Embryonic facial prominence (tissue), 1 donor: ENCODE measurements at regions not wholly inside any gene's neighbourhood (a gene's known extent, or its start where the extent isn't known, plus 50 kb on each side); places are given as distances from the start of the nearest gene placed in this dataset.

Experiments used
- DNase-seq: peaks from one replicate; pipeline ENCODE4 v3.0.0-alpha.2; 2016; ENCODE audit errors: extremely low spot score

DNA sequence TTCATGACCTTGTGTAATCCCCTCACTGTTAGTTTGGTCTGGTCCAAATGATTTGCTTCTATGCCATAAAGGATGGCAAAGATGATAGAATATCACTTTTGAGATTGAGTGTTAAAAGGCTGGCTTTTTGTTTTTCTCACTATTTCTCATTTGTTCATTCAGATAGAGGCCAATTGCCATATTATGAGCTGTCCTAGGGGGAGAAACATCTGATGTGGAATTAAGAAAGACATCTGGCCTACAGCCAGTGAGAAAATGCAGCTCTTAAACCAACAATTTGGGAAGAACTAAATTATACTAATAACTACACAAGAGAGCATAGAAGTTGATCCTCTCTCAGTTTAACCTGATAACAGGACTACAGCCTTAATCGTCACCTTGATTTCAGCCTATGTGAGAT, 1668.6 kb downstream of the GRIK2 start:
- DNase-seq = no peak

GRCh38 chr6:103047567-103047966, 1654.1 kb downstream of the GRIK2 start:
- no peak for DNase-seq

- no peak for DNase-seq
Observed at GRCh38 chr6:103042336-103042735, 1648.8 kb downstream of the GRIK2 start.

- DNase-seq = no peak
Observed at GRCh38 chr6:103036846-103037245, 1643.3 kb downstream of the GRIK2 start.

DNA sequence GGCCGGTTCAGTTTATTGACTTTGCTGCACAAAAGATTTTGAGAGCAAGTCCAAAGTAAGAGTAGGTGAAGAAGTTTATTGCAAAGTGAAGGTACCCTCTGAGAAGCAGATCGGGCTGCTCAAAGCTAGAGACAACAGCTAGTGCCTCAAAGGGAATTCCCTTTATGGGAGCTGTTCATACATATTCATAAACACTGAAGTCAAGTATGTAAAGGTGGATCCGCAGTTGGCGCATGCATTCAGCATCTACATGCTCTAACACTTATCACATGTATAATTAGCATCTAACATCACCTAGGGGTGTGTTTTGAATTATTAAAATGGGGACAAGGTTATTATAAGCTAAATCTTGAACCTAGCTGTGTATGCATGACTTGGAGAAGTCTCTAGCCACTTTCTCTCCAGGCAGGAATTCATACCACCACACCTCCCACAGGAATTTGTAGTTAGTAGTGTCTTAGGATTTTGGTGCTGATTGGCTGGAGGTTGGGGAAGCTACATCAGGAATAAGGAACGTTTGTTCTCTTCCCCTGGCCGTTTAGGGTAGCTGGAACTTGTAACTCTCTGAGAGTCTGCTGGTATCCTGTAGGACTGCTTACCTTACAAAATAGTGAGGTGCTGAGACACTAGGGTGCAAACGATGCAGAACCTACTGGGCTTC, 1633.9 kb downstream of the GRIK2 start:
- DNase-seq = no peak

GRCh38 chr6:103018426-103018825, 1624.9 kb downstream of the GRIK2 start:
- no peak for DNase-seq

DNA sequence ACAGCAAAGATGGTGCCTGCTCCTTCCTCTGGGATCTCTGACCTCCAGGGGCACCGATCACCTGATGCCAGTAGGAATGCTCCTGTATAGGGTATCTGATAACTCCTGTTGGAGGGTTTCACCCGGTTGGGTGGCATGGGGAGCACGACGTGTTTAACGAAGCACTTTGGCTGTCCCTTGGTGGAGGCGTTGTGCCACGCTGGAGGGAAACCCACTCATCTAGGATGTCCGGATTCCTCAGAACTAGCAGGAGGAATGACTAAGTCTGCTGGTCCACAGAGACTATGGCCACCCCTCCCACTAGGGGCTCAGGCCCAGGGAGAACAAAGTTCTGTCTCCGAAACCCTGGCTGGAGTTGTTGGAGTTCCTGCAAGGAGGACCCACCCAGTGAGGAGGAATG, 1624.4 kb downstream of the GRIK2 start:
- no peak for DNase-seq

DNA sequence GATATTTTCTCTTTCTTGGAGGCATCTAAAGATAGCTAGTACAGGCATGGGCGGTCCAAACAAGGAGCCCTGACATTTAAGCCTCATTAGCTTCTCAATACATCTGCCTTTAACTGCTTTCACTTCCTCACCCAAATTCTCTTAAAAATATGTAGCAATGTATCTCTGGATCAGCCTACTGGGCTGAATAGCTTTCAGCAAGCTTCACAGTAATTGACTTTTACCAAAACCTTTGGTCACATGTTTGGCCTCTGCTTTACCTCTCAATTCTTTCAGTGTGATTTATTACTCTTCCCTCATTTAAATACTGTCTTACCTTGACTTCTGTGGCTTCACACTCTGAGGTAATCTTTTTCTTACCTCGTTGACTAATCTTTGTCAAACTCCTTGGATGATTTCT, 1618.1 kb downstream of the GRIK2 start:
- no peak for DNase-seq

GRCh38 chr6:103002282-103002681, 1608.8 kb downstream of the GRIK2 start:
- no peak for DNase-seq

GRCh38 chr6:103001724-103002123, 1608.2 kb downstream of the GRIK2 start:
- DNase-seq = no peak

GRCh38 chr6:103000688-103001087, 1607.2 kb downstream of the GRIK2 start:
- no peak for DNase-seq

- DNase-seq = no peak
Observed at GRCh38 chr6:102995491-102995890, 1602.0 kb downstream of the GRIK2 start.

DNA sequence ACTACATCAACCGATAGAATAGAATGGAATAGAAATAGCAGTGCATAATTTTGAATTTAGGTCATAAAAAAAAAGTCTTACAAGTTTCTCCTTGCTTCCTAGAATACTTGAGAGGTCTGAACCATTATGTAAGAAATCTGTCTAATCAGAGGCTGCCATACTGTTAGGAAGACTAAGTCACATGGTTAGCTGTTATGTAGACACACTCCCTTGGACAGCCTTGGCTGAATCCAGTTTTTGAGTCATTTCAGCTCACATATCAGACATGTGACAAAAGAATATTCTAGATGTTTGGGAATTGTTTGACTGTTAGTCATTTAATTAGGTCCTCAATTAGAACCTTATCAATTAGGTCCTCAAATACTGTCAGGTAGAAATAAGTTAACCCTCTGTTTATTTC, 1601.4 kb downstream of the GRIK2 start:
- DNase-seq = no peak

GRCh38 chr6:102986086-102986485, 1592.6 kb downstream of the GRIK2 start:
- DNase-seq = no peak

DNA sequence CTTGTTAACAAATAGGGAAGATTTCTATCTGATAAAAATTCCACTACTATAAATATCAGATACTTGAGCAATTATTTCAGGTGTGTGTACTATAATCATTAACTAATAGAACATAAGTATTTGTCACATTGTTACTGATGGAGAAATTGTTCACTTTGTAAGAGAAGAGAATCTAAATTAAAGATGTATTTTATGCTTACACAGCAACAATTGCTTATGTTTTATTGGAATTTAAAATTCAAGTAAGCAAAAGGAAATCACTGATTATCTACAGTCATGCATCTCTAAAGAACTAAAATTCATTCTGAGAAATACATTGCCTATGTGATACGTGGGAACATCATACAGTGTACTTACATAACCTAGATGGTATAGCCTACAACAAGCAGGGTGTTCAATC, 1590.8 kb downstream of the GRIK2 start:
- DNase-seq = no peak

DNA sequence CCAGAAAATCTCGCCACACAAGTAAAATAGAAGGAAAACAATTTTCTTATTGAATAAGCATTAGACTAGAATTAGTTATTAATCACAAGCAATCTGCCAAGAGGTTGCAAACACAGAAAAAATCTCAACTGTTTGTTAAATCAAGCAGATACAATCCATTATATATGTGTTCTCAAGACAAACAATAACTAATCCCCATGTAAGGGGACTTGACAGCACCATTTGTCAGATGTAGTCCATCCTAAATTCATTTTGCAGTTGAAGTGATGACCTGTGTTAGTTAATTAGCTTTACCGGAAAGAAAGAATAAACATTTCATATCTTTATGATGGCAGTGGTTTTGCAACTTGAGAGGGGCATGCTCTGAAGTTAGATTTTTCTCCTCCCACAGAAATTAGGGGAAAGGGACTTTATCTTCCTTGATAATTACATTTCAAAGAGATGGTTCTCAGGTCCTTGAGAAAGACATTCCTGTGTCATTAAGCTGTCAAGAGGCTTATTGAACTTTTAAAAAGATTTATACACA, 1588.0 kb downstream of the GRIK2 start:
- DNase-seq = no peak

DNA sequence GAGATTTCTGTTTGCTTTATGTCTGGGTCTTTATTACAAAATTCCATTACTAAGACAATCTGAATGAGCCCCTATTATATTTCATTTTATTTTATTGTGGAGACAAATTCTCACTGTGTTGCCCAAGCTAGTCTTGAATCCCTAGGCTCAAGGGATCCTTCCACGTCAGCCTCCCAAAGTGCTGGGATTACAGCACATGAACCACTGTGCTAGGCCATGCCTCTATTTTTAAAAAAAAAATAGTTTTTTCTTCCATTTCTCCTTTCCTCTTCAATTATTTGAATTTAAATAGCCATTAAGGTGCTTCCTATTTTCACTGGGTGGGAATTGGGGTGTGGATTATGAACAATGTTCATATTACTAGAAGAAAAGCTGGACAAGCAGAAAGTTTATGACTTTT, 1587.4 kb downstream of the GRIK2 start:
- no peak for DNase-seq

GRCh38 chr6:102961902-102962301, 1568.4 kb downstream of the GRIK2 start:
- DNase-seq = no peak

DNA sequence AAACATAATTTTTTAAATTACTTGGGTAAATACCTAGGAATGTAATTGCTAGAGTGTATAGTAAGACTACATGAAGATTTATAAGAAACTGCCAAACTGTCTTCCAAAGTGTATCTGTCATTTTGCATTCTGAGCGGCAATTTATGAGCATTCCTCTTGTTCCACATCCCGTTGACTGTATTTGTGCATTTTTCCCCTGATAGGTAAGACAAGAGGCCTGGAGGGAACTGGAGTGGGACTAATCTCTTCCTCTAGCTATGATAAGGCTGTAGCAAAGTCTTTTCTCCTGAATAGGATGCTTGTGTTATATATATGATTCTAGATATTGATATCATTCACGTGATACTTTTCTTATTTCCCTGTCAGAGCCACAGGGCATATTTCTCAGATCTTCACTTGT, 1557.5 kb downstream of the GRIK2 start:
- no peak for DNase-seq

DNA sequence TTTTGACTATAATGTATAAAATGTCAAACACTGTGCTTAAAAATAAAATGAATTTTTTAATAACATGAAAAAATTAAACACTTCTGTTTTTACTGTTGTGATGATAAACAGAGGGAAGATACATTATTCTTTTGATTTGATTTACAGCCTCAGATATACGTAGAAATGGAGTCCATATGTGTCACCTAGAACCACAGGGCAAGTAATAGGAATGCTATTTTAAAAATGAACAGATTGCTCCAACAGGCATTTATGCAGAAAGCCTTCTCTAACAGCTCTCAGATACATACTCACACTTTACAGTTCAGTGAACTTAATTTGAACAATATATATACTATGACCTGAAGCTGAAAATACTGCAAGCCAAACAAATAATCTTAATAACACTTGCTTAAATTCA, 1551.0 kb downstream of the GRIK2 start:
- no peak for DNase-seq

GRCh38 chr6:102942206-102942605, 1548.7 kb downstream of the GRIK2 start:
- no peak for DNase-seq

GRCh38 chr6:102936959-102937358, 1543.5 kb downstream of the GRIK2 start:
- DNase-seq = no peak

- no peak for DNase-seq
Observed at GRCh38 chr6:102928109-102928508, 1534.6 kb downstream of the GRIK2 start.

- DNase-seq = no peak
Observed at GRCh38 chr6:102918161-102918560, 1524.7 kb downstream of the GRIK2 start.
